HG03439 (cell line): ENCODE measurements at regions not wholly inside any gene's neighbourhood (a gene's known extent, or its start where the extent isn't known, plus 50 kb on each side); places are given as distances from the start of the nearest gene placed in this dataset.
"Not testable (repeated sequence)": the region's sequence is repeated elsewhere in the genome, so short reads cannot be mapped to it uniquely, and the experiment has no call there.

Source experiments
- ATAC-seq: cut with Tn5 transposase; IDR thresholded peaks from one replicate; pipeline ENCODE4 v1.9.1; 2021; ENCODE audit warnings: mild to moderate bottlenecking, moderate library complexity; ENCODE audit not compliant: unreplicated experiment

- ATAC-seq: no peak
Observed at GRCh38 chr4:112085156-112086035, 59.9 kb upstream of the FAM241A start.

GRCh38 chr4:112086036-112086434 lies 59.2 kb upstream of the FAM241A start:
- ATAC-seq: no peak

GRCh38 chr4:112086661-112087060 lies 58.6 kb upstream of the FAM241A start:
- ATAC-seq: not testable (repeated sequence)

GRCh38 chr4:112092330-112092729 lies 52.9 kb upstream of the FAM241A start:
- not testable (repeated sequence) for ATAC-seq

- ATAC-seq: no peak
Observed at GRCh38 chr4:112093636-112094202, 51.5 kb upstream of the FAM241A start.

GRCh38 chr4:112094330-112094729 lies 50.9 kb upstream of the FAM241A start:
- no peak for ATAC-seq
